Effector memory CD8-positive, alpha-beta T cell (primary cell): ENCODE measurements at regions not wholly inside any gene's neighbourhood (a gene's known extent, or its start where the extent isn't known, plus 50 kb on each side); places are given as distances from the start of the nearest gene placed in this dataset.

ENCODE experiments used
- ATAC-seq: fragments of 150-1000 bp; cut with Tn5 transposase; replicated peaks from 2 replicates; pipeline ENCODE4 v1.10.0; 2021; ENCODE audit warnings: mild to moderate bottlenecking, moderate library complexity
- DNase-seq, 3 experiments: peaks; one replicate each; pipeline ENCODE4 v3.0.0; 2021
- H3K27ac Mint-ChIP-seq, 2 donors: one replicate each; pipeline ENCODE4 v1.8.0; 2022; ENCODE audit warnings: mild to moderate bottlenecking in 2 of 2, mixed read lengths in 2 of 2, moderate library complexity in 2 of 2
- H3K27me3 Mint-ChIP-seq, 2 donors: one replicate each; pipeline ENCODE4 v1.8.0; 2022; ENCODE audit warnings: mixed read lengths in 2 of 2
- H3K36me3 Mint-ChIP-seq: one replicate; pipeline ENCODE4 v1.8.0; 2022; ENCODE audit warnings: mild to moderate bottlenecking, moderate library complexity, mixed read lengths; ENCODE audit not compliant: insufficient read depth
- H3K4me1 Mint-ChIP-seq, 2 donors: one replicate each; pipeline ENCODE4 v1.8.0; 2022; ENCODE audit warnings: low read depth in 2 of 2, mixed read lengths in 2 of 2
- H3K4me3 Mint-ChIP-seq, 2 donors: one replicate each; pipeline ENCODE4 v1.8.0; 2022; ENCODE audit warnings: mild to moderate bottlenecking in 2 of 2, mixed read lengths in 2 of 2, moderate library complexity in 2 of 2
- H3K9me3 Mint-ChIP-seq, 2 donors: one replicate each; pipeline ENCODE4 v1.8.0; 2022; ENCODE audit warnings: mixed read lengths in 2 of 2

DNA sequence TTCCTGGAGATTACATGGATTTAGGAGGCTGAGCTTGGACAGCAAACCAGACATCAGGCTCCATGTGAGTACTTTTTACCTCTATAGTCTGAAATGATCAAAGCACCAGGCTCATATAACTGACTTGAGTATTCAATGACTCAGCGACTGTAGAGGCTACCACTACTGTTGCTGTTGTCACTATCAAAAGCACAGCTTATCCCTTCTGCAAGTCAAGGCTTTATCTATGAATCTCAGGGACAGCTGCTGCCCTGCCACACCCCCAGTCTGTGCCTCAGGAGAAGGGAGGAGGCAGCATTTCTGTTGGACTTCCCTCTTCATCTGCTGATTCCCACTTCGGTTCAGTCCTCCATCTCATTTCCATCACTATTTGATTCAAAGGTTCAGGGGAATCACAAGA, 80.5 kb upstream of the CNR1 start:
- H3K4me1 Mint-ChIP-seq = no peaks in the 10 kb centered on the region
- ATAC-seq (no peak), DNase-seq (no peak)
- no peak overlapping the region for H3K4me3 Mint-ChIP-seq
- H3K27ac Mint-ChIP-seq = no peak overlapping the region
- no peaks in the 10 kb centered on the region for H3K9me3 Mint-ChIP-seq
- H3K36me3 Mint-ChIP-seq = no peaks in the 10 kb centered on the region
- peaks cover 23 to 26% of the 10 kb centered on the region in 2 donors for H3K27me3 Mint-ChIP-seq

DNA sequence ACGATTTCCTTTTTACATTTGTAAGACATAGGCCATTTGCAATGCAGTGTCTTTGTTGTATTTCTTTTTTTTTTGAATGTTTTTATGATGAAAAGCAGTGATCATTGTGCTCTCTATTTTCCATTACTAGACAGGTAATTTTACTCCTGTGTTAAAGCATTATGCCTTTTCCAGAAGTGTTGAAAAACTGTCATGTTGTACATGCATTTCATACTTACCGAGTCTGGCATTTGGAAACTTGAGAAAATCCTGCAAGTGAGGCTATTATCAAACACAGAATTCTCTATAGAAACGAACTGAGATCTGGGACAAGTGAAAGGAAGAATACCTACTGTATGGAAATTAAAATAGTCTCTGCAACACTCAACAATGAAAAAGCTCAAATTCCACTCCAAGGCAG, 78.6 kb upstream of the CNR1 start:
- no peak for DNase-seq
- Mint-ChIP-seq H3K27ac (no peak overlapping the region), H3K27me3 (peaks cover 26 to 27% of the 10 kb centered on the region in 2 donors), H3K4me1 (no peaks in the 10 kb centered on the region), H3K36me3 (no peaks in the 10 kb centered on the region), H3K4me3 (no peak overlapping the region), H3K9me3 (no peaks in the 10 kb centered on the region)
- ATAC-seq = no peak

GRCh38 chr6:88238901-88239300, 72.8 kb upstream of the CNR1 start:
- Mint-ChIP-seq H3K36me3 (no peaks in the 10 kb centered on the region), H3K27me3 (peaks cover 7 to 11% of the 10 kb centered on the region in 2 donors)
- DNase-seq = no peak

DNA sequence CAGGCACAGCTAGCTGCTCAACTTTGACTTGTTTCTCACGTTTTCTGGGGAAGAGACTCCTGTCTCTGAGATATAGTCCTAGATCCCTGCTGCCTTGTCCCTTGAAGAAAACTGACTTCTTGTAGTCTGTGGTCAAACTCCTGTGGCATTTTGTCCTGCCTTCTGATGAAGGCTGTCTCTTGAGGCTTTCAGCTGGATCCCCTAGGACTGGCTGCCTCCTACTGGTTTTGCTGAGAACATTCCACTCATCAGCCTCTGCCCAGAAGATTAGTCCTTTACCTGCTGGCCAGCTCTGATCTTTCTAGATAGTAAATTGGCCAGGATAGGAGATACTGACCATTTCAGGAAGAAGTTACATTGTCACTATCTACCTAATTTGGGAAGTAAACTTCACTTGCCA, 71.9 kb upstream of the CNR1 start:
- Mint-ChIP-seq H3K27me3 (peaks cover 7 to 11% of the 10 kb centered on the region in 2 donors), H3K27ac (no peak overlapping the region), H3K4me3 (no peak overlapping the region), H3K4me1 (no peaks in the 10 kb centered on the region), H3K9me3 (no peaks in the 10 kb centered on the region), H3K36me3 (no peaks in the 10 kb centered on the region)
- DNase-seq (no peak), ATAC-seq (peak; percentile 29)

More at GRCh38 chr6:88238901-88239300, 72.8 kb upstream of the CNR1 start:
- H3K4me1 Mint-ChIP-seq = no peaks in the 10 kb centered on the region
- no peak for ATAC-seq
- no peak overlapping the region for H3K4me3 Mint-ChIP-seq
- H3K9me3 Mint-ChIP-seq = no peaks in the 10 kb centered on the region
- no peak overlapping the region for H3K27ac Mint-ChIP-seq

DNA sequence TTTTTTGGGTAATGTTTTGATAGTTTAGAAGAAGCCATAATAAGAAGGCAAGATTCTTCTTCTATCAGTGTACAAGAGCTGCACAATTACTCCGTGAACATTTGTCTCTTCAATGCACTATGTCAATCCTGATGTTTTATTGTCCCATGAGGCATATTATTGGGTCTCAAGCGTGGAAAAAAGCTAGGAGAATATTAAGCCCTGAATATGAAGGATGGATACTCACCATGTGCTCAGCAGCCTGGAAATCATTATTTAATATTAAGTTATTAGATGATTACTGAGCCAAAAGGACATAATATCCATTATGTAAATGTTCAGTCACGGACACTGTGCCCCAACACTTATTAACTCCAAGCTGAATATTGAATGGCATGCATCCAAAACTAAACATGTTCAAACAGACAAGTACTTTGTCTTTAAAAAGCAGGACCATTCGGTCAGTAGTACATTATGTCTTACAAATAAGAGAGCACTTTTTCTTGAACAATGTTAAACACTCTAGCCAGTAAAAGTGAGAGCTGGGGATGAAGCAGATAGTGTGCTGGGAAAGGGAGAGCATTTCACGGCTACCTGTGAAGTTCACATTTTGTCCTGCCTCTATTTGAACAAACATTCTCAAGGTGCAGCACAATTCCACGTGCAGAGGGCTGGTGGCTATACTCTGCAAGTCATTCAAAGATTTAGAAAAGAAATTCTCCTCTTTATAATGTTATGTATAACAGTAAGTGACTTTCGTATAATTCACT, 70.6 kb upstream of the CNR1 start:
- H3K36me3 Mint-ChIP-seq = no peaks in the 10 kb centered on the region
- H3K4me3 Mint-ChIP-seq = no peak overlapping the region
- DNase-seq (no peak), ATAC-seq (no peak)
- no peak overlapping the region for H3K27ac Mint-ChIP-seq
- H3K27me3 Mint-ChIP-seq = peaks cover 6 to 7% of the 10 kb centered on the region in 2 donors
- H3K4me1 Mint-ChIP-seq = no peaks in the 10 kb centered on the region
- H3K9me3 Mint-ChIP-seq = peaks cover 6 to 13% of the 10 kb centered on the region in 2 donors

- no peak for ATAC-seq
- H3K27me3 Mint-ChIP-seq = peaks cover 0 to 10% of the 10 kb centered on the region in 2 donors
These were observed 66.6 kb upstream of the CNR1 start for GRCh38 chr6:88232753-88233152.

GRCh38 chr6:88223298-88223697, 57.2 kb upstream of the CNR1 start:
- Mint-ChIP-seq H3K36me3 (no peaks in the 10 kb centered on the region), H3K4me3 (no peak overlapping the region), H3K9me3 (no peaks in the 10 kb centered on the region), H3K4me1 (no peaks in the 10 kb centered on the region), H3K27ac (no peak overlapping the region), H3K27me3 (peaks cover 4 to 10% of the 10 kb centered on the region in 2 donors)
- DNase-seq (no peak), ATAC-seq (no peak)

More at GRCh38 chr6:88232753-88233152, 66.6 kb upstream of the CNR1 start:
- Mint-ChIP-seq H3K4me1 (no peaks in the 10 kb centered on the region), H3K27ac (no peak overlapping the region), H3K9me3 (peaks cover 14 to 31% of the 10 kb centered on the region in 2 donors), H3K4me3 (no peak overlapping the region), H3K36me3 (no peaks in the 10 kb centered on the region)
- DNase-seq = no peak

DNA sequence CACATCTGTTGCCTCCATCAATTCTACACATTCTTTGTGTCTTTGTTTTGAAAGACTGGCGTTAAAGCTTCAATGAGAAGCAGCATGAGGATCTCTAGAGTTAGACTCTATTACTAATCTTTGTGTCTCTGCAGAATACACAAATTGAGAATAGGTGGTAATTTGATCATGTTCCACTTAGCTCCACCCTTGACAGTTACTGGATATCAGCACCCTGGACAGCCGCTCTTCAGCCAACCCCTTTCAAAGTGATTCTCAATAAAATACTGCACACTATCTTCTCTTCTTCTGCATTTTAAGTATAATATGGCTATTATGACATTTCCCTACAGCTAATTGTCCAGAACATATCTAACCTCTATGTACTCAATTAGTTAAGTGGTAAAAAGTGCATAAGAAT, 54.3 kb upstream of the CNR1 start:
- H3K36me3 Mint-ChIP-seq = no peaks in the 10 kb centered on the region
- no peak overlapping the region for H3K27ac Mint-ChIP-seq
- DNase-seq (no peak), ATAC-seq (no peak)
- H3K27me3 Mint-ChIP-seq = peaks cover under 1 to 4% of the 10 kb centered on the region in 2 donors
- H3K4me3 Mint-ChIP-seq = no peak overlapping the region
- no peaks in the 10 kb centered on the region for H3K9me3 Mint-ChIP-seq
- no peaks in the 10 kb centered on the region for H3K4me1 Mint-ChIP-seq

DNA sequence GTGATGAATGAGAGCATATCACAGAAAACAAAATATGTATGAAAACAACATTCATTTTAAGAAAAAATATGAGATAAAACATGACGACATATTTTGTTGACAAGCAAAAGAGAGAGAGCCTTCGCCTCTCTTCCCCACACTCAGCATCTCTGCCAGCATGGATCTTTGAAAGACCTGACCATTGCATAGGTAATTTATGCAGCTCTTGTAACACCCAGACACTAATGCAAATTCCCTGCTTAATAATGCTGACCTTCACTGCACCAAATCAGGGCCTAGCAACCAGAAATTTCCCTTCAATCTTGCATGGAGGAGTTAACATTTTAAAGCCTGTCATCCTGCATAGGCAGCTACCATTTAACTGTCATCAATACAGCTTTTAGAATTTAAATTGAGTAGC, 50.0 kb upstream of the CNR1 start:
- Mint-ChIP-seq H3K9me3 (no peaks in the 10 kb centered on the region), H3K4me3 (no peak overlapping the region), H3K27ac (no peak overlapping the region), H3K36me3 (no peaks in the 10 kb centered on the region), H3K27me3 (no peaks in the 10 kb centered on the region), H3K4me1 (no peaks in the 10 kb centered on the region)
- ATAC-seq (no peak), DNase-seq (no peak)
